H1 (cell line): ENCODE measurements at regions not wholly inside any gene's neighbourhood (a gene's known extent, or its start where the extent isn't known, plus 50 kb on each side); places are given as distances from the start of the nearest gene placed in this dataset.

ENCODE experiments used
- CTCF ChIA-PET: fragments of 300-600 bp; sonication (Branson Sonifier 250); formaldehyde crosslinking; loops from one replicate; lab custom pipeline; 2021; ENCODE audit not compliant: partially characterized antibody; lab: Charles Lee
- POLR2A ChIA-PET: fragments of 300-600 bp; sonication (Branson Sonifier 250); formaldehyde crosslinking; loops from one replicate; lab custom pipeline; 2021; ENCODE audit warnings: inconsistent platforms; ENCODE audit not compliant: partially characterized antibody; lab: Charles Lee
- DNase-seq, 2 experiments: peaks; one replicate each; pipeline versions ENCODE4 v3.0.0 to v3.0.0-alpha.2; 2010 to 2022; ENCODE audit warnings: low spot score in 2 of 2, low read depth in 1 of 2, mixed read lengths in 1 of 2
- FAIRE-seq: peaks from 2 replicates; lab custom pipeline; 2011; peaks lifted over from hg19 to GRCh38; lab: Jason Lieb, UNC
- H2AFZ ChIP-seq: 2 replicates; pipeline ENCODE4 v1.8.1; 2012; ENCODE audit warnings: low read length, inconsistent platforms
- H2AK5ac ChIP-seq: 2 replicates; pipeline ENCODE4 v1.6.1; 2013; ENCODE audit warnings: low read depth, low read length
- H2BK120ac ChIP-seq: replicated peaks from 2 replicates; pipeline ENCODE3; 2013; ENCODE audit warnings: low read depth, low read length, inconsistent platforms
- H2BK12ac ChIP-seq: 2 replicates; pipeline ENCODE4 v1.6.1; 2013; ENCODE audit warnings: low read depth, low read length
- H2BK15ac ChIP-seq: 2 replicates; pipeline ENCODE4 v1.6.1; 2013; ENCODE audit warnings: low read length
- H2BK20ac ChIP-seq: 2 replicates; pipeline ENCODE4 v1.6.1; 2013; ENCODE audit warnings: low read length
- H2BK5ac ChIP-seq: 2 replicates; pipeline ENCODE4 v1.6.1; 2013; ENCODE audit warnings: low read depth, low read length
- H3K14ac ChIP-seq: 2 replicates; pipeline ENCODE4 v1.6.1; 2013; ENCODE audit warnings: inconsistent platforms; ENCODE audit not compliant: insufficient read length
- H3K18ac ChIP-seq: 2 replicates; pipeline ENCODE4 v1.6.1; 2013; ENCODE audit warnings: low read length; ENCODE audit errors: extremely low read depth
- H3K23ac ChIP-seq: 2 replicates; pipeline ENCODE4 v1.6.1; 2013; ENCODE audit warnings: inconsistent platforms; ENCODE audit not compliant: insufficient read length
- H3K23me2 ChIP-seq: 2 replicates; pipeline ENCODE4 v1.6.1; 2013; ENCODE audit warnings: low read depth, low read length
- H3K27ac ChIP-seq: 2 replicates; pipeline ENCODE4 v1.6.1; 2011; ENCODE audit warnings: low read depth, low read length, inconsistent platforms
- H3K27me3 ChIP-seq, 4 experiments: replicated peaks in 1 of 4; 1 replicate in 1 of 4; 2 replicates in 3 of 4; pipeline versions ENCODE4 v1.6.1 to v1.8.1; 2011 to 2013; ENCODE audit warnings: low read length in 3 of 4, mild to moderate bottlenecking in 3 of 4, inconsistent platforms in 2 of 4, mixed read lengths in 2 of 4, moderate library complexity in 1 of 4; ENCODE audit not compliant: control insufficient read depth in 3 of 4, insufficient read depth in 3 of 4; ENCODE audit errors: extremely low read depth in 1 of 4
- H3K36me3 ChIP-seq, 4 experiments: 2 replicates each; pipeline versions ENCODE4 v1.6.1 to v1.8.1; 2011 to 2013; ENCODE audit warnings: mild to moderate bottlenecking in 4 of 4, low read length in 3 of 4, moderate library complexity in 2 of 4, control low read depth in 1 of 4, inconsistent platforms in 1 of 4; ENCODE audit not compliant: insufficient read depth in 4 of 4, control insufficient read depth in 2 of 4
- H3K4ac ChIP-seq: replicated peaks from 2 replicates; pipeline ENCODE3; 2013; ENCODE audit warnings: low read length, low read depth, mixed read lengths, inconsistent platforms; ENCODE audit not compliant: insufficient read length
- H3K4me1 ChIP-seq, 4 experiments: replicated peaks in 1 of 4; 1 replicate in 1 of 4; 2 replicates in 3 of 4; pipeline versions ENCODE4 v1.6.1 to v1.8.1; 2011 to 2013; ENCODE audit warnings: low read length in 3 of 4, inconsistent platforms in 2 of 4, mixed read lengths in 1 of 4; ENCODE audit not compliant: insufficient read depth in 4 of 4, control insufficient read depth in 3 of 4
- H3K4me2 ChIP-seq, 2 experiments: 2 replicates each; pipeline versions ENCODE4 v1.6.1 to v1.8.1; 2011 to 2013; ENCODE audit warnings: low read depth in 2 of 2, low read length in 2 of 2, control low read depth in 1 of 2, inconsistent platforms in 1 of 2, mild to moderate bottlenecking in 1 of 2; ENCODE audit not compliant: insufficient read depth in 1 of 2
- H3K4me3 ChIP-seq, 4 experiments: fragments of 200-600, 300-600 bp in 1 of 4; sonication (generic), shearing (Covaris generic), sonication (Bioruptor Twin) in 1 of 4; 2 replicates each; pipeline versions ENCODE4 v1.5.1 to v1.8.1; 2011 to 2016; ENCODE audit warnings: low read length in 4 of 4, low read depth in 3 of 4, control low read depth in 2 of 4, inconsistent platforms in 2 of 4, mild to moderate bottlenecking in 2 of 4, mixed read lengths in 1 of 4, moderate library complexity in 1 of 4; ENCODE audit not compliant: insufficient read depth in 2 of 4; ENCODE audit errors: extremely low read depth in 1 of 4
- H3K56ac ChIP-seq: replicated peaks from 2 replicates; pipeline ENCODE3; 2013; ENCODE audit warnings: low read depth, mild to moderate bottlenecking, mixed read lengths, low read length, inconsistent platforms; ENCODE audit not compliant: insufficient read length
- H3K79me1 ChIP-seq: 2 replicates; pipeline ENCODE4 v1.6.1; 2013; ENCODE audit warnings: low read depth, low read length, control low read depth
- H3K79me2 ChIP-seq, 2 experiments: 2 replicates each; pipeline versions ENCODE4 v1.6.1 to v1.8.1; 2012 to 2013; ENCODE audit warnings: low read length in 2 of 2, mild to moderate bottlenecking in 2 of 2, inconsistent platforms in 1 of 2; ENCODE audit not compliant: insufficient read depth in 2 of 2, control insufficient read depth in 1 of 2
- H3K9ac ChIP-seq, 4 experiments: replicated peaks in 1 of 4; 1 replicate in 1 of 4; 2 replicates in 3 of 4; pipeline versions ENCODE4 v1.6.1 to v1.8.1; 2011 to 2013; ENCODE audit warnings: low read depth in 3 of 4, low read length in 3 of 4, control low read depth in 2 of 4, mild to moderate bottlenecking in 2 of 4, moderate library complexity in 2 of 4, inconsistent platforms in 1 of 4; ENCODE audit errors: extremely low read depth in 1 of 4
- H3K9me3 ChIP-seq, 2 experiments: 2 replicates each; pipeline versions ENCODE4 v1.6.1 to v1.8.1; 2012 to 2013; ENCODE audit warnings: mild to moderate bottlenecking in 2 of 2, moderate library complexity in 2 of 2, control low read depth in 1 of 2, inconsistent platforms in 1 of 2, low read depth in 1 of 2, low read length in 1 of 2, mixed read lengths in 1 of 2; ENCODE audit not compliant: insufficient read depth in 2 of 2
- H4K20me1 ChIP-seq, 2 experiments: replicated peaks in 1 of 2; 2 replicates each; pipeline versions ENCODE3 to v1.8.1; 2011 to 2013; ENCODE audit warnings: inconsistent platforms in 2 of 2, low read length in 2 of 2, mild to moderate bottlenecking in 1 of 2; ENCODE audit not compliant: insufficient read depth in 2 of 2, control insufficient read depth in 1 of 2
- H4K5ac ChIP-seq: 2 replicates; pipeline ENCODE4 v1.6.1; 2013; ENCODE audit warnings: low read length, low read depth, mixed read lengths, inconsistent platforms; ENCODE audit not compliant: insufficient read length
- H4K8ac ChIP-seq: 2 replicates; pipeline ENCODE4 v1.8.0; 2013; ENCODE audit warnings: mild to moderate bottlenecking, moderate library complexity, low read length, inconsistent platforms; ENCODE audit not compliant: insufficient read depth; ENCODE audit errors: extremely low read depth
- H4K91ac ChIP-seq: replicated peaks from 2 replicates; pipeline ENCODE3; 2013; ENCODE audit warnings: low read length, mixed read lengths, inconsistent platforms; ENCODE audit not compliant: insufficient read length
- TAF7 ChIP-seq: optimal IDR thresholded peaks from 2 replicates; pipeline ENCODE3; 2011; ENCODE audit warnings: low read depth, mild to moderate bottlenecking, inconsistent platforms, low read length, moderate library complexity, borderline replicate concordance
- WGBS, 2 experiments: shearing (Covaris generic) in 1 of 2; methylation state at CpG; one replicate each; pipeline versions ENCODE4 v1.1.6 to v1.1.7; 2013 to 2015; ENCODE audit warnings: low lambda C conversion rate in 2 of 2, mixed read lengths in 2 of 2, inconsistent platforms in 1 of 2, low coverage in 1 of 2, missing lambda C conversion rate in 1 of 2; ENCODE audit not compliant: insufficient replicate concordance in 2 of 2, insufficient coverage in 1 of 2, insufficient read length in 1 of 2; ENCODE audit errors: extremely low coverage in 1 of 2, missing lambda C conversion rate in 1 of 2; 5-methylcytosine and 5-hydroxymethylcytosine counted together

- no peaks in the 10 kb centered on the region for H3K79me1 ChIP-seq
- ChIA-PET POLR2A (interaction anchor here (0.8 to 1.9 kb wide), 2 partner anchors 10 to 11 kb away, joined by 3 to 4 read pairs; no protein-coding TSS in a partner anchor), CTCF (interaction anchor here (1.4 to 2.5 kb wide), 4 partner anchors 11 to 129 kb away, joined by 4 to 5 read pairs (median 4); partner anchors contain the start of gene CHSY1)
- no peak overlapping the region for H3K27ac ChIP-seq
- H3K27me3 ChIP-seq: no peaks in the 10 kb centered on the region
- H3K36me3 ChIP-seq: no peaks in the 10 kb centered on the region
- no peak overlapping the region for H2BK20ac ChIP-seq
- no peak overlapping the region for H4K91ac ChIP-seq
- H3K56ac ChIP-seq: no peak overlapping the region
- H3K4me1 ChIP-seq: peaks cover 0 to 18% (median 12%) of the 10 kb centered on the region in 4 experiments; a peak in 5 of 7 replicates
- H3K23ac ChIP-seq: no peak overlapping the region
- no peak overlapping the region for H2AK5ac ChIP-seq
- no peak overlapping the region for H3K14ac ChIP-seq
- FAIRE-seq (no peak), DNase-seq (no peak)
- H3K4me3 ChIP-seq: no peak overlapping the region
- H2AFZ ChIP-seq: no peak overlapping the region
- TF ChIP-seq TAF7: no peak
- no peak overlapping the region for H3K4me2 ChIP-seq
- WGBS, 2 experiments: 90% methylated on average over 8 of the region's 8 CpGs; no CpG with 5 or more reads in 1 of the 2 experiments
- no peaks in the 10 kb centered on the region for H4K20me1 ChIP-seq
- H2BK5ac ChIP-seq: no peak overlapping the region
- no peak overlapping the region for H2BK120ac ChIP-seq
- no peaks in the 10 kb centered on the region for H3K79me2 ChIP-seq
- no peak overlapping the region for H3K9ac ChIP-seq
- H3K4ac ChIP-seq: no peak overlapping the region
- H2BK15ac ChIP-seq: no peak overlapping the region
- no peak overlapping the region; the same call in 1 of the 2 replicates for H4K8ac ChIP-seq
- peaks cover under 1% of the 10 kb centered on the region in 2 experiments; a peak in 1 of 4 replicates for H3K9me3 ChIP-seq
- no peak overlapping the region for H4K5ac ChIP-seq
- H2BK12ac ChIP-seq: no peak overlapping the region
- H3K18ac ChIP-seq: no peak overlapping the region
- no peaks in the 10 kb centered on the region for H3K23me2 ChIP-seq
Measured at GRCh38 chr15:101122806-101123205, 129.0 kb downstream of the CHSY1 start.
